Mononuclear cell (primary cell): ENCODE measurements at regions not wholly inside any gene's neighbourhood (a gene's known extent, or its start where the extent isn't known, plus 50 kb on each side); places are given as distances from the start of the nearest gene placed in this dataset.
"Not testable (repeated sequence)": the region's sequence is repeated elsewhere in the genome, so short reads cannot be mapped to it uniquely, and the experiment has no call there.

Experiments used
- H3K27me3 ChIP-seq: 2 replicates; pipeline ENCODE4 v1.6.0; 2011; ENCODE audit warnings: low read length, control low read depth; ENCODE audit not compliant: insufficient read depth
- H3K4me1 ChIP-seq: 2 replicates; pipeline ENCODE4 v1.5.1; 2011; ENCODE audit warnings: mild to moderate bottlenecking, low read length, control low read depth; ENCODE audit not compliant: insufficient read depth
- H3K4me3 ChIP-seq: 2 replicates; pipeline ENCODE4 v1.5.1; 2011; ENCODE audit warnings: mild to moderate bottlenecking, low read length, moderate library complexity
- H3K9me3 ChIP-seq: 2 replicates; pipeline ENCODE4 v1.5.1; 2011; ENCODE audit warnings: low read depth, mild to moderate bottlenecking, control low read depth, low read length

- H3K9me3 ChIP-seq: no peaks in the 10 kb centered on the region
- no peak overlapping the region for H3K4me3 ChIP-seq
- peaks cover 68% of the 10 kb centered on the region for H3K4me1 ChIP-seq
- H3K27me3 ChIP-seq: no peaks in the 10 kb centered on the region
Observed at GRCh38 chr21:39001341-39001740, 181.9 kb downstream of the PSMG1 start.

GRCh38 chr21:39000496-39000895 is 182.8 kb downstream of the PSMG1 start:
- Histone ChIP-seq H3K4me1 (peaks cover 66% of the 10 kb centered on the region), H3K9me3 (no peaks in the 10 kb centered on the region), H3K27me3 (no peaks in the 10 kb centered on the region)

GRCh38 chr21:38999161-38999560 is 184.1 kb downstream of the PSMG1 start:
- Histone ChIP-seq H3K27me3 (no peaks in the 10 kb centered on the region), H3K9me3 (no peaks in the 10 kb centered on the region), H3K4me3 (no peak overlapping the region), H3K4me1 (peaks cover 54% of the 10 kb centered on the region)

More at GRCh38 chr21:39000496-39000895, 182.8 kb downstream of the PSMG1 start:
- no peak overlapping the region for H3K4me3 ChIP-seq

- not testable (repeated sequence) for H3K4me3 ChIP-seq
Observed at GRCh38 chr21:38998281-38998680, 185.0 kb downstream of the PSMG1 start.

GRCh38 chr21:38997843-38998175 is 185.4 kb downstream of the PSMG1 start:
- not testable (repeated sequence) for H3K27me3 ChIP-seq, H3K4me3 ChIP-seq, H3K9me3 ChIP-seq
- H3K4me1 ChIP-seq: peaks cover 44% of the 10 kb centered on the region

More at GRCh38 chr21:38998281-38998680, 185.0 kb downstream of the PSMG1 start:
- peaks cover 45% of the 10 kb centered on the region for H3K4me1 ChIP-seq
- not testable (repeated sequence) for H3K9me3 ChIP-seq, H3K27me3 ChIP-seq

- Histone ChIP-seq H3K9me3 (no peaks in the 10 kb centered on the region), H3K4me1 (peaks cover 50% of the 10 kb centered on the region), H3K4me3 (no peak overlapping the region)
Observed at GRCh38 chr21:38997051-38997842, 186.0 kb downstream of the PSMG1 start.

GRCh38 chr21:38996355-38996754 is 186.9 kb downstream of the PSMG1 start:
- Histone ChIP-seq H3K27me3 (no peaks in the 10 kb centered on the region), H3K9me3 (no peaks in the 10 kb centered on the region), H3K4me3 (no peak overlapping the region), H3K4me1 (peaks cover 50% of the 10 kb centered on the region)

More at GRCh38 chr21:38997051-38997842, 186.0 kb downstream of the PSMG1 start:
- H3K27me3 ChIP-seq: no peaks in the 10 kb centered on the region

- Histone ChIP-seq H3K27me3 (no peaks in the 10 kb centered on the region), H3K4me1 (peaks cover 49% of the 10 kb centered on the region), H3K9me3 (no peaks in the 10 kb centered on the region), H3K4me3 (no peak overlapping the region)
Observed at GRCh38 chr21:38995731-38996130, 187.5 kb downstream of the PSMG1 start.

GRCh38 chr21:38995071-38995669 is 188.1 kb downstream of the PSMG1 start:
- no peak overlapping the region for H3K4me3 ChIP-seq
- H3K27me3 ChIP-seq: no peaks in the 10 kb centered on the region
- peaks cover 43% of the 10 kb centered on the region for H3K4me1 ChIP-seq

GRCh38 chr21:38994042-38994441 is 188.3 kb downstream of the ETS2 start:
- Histone ChIP-seq H3K4me1 (peaks cover 35% of the 10 kb centered on the region), H3K27me3 (no peaks in the 10 kb centered on the region), H3K4me3 (no peak overlapping the region), H3K9me3 (no peaks in the 10 kb centered on the region)

More at GRCh38 chr21:38995071-38995669, 188.1 kb downstream of the PSMG1 start:
- H3K9me3 ChIP-seq: no peaks in the 10 kb centered on the region

GRCh38 chr21:38993561-38993960 is 187.8 kb downstream of the ETS2 start:
- H3K4me3 ChIP-seq: no peak overlapping the region
- no peaks in the 10 kb centered on the region for H3K27me3 ChIP-seq
- H3K9me3 ChIP-seq: no peaks in the 10 kb centered on the region
- H3K4me1 ChIP-seq: peaks cover 32% of the 10 kb centered on the region

GRCh38 chr21:38992737-38993136 is 187.0 kb downstream of the ETS2 start:
- H3K27me3 ChIP-seq: no peaks in the 10 kb centered on the region
- H3K4me1 ChIP-seq: peaks cover 25% of the 10 kb centered on the region
- H3K9me3 ChIP-seq: no peaks in the 10 kb centered on the region
- no peak overlapping the region for H3K4me3 ChIP-seq

- Histone ChIP-seq H3K27me3 (peaks cover 8% of the 10 kb centered on the region), H3K4me3 (no peak overlapping the region), H3K9me3 (no peaks in the 10 kb centered on the region), H3K4me1 (peaks cover 13% of the 10 kb centered on the region)
Observed at GRCh38 chr21:38990424-38990794, 184.7 kb downstream of the ETS2 start.

GRCh38 chr21:38989745-38990423 is 184.2 kb downstream of the ETS2 start:
- peaks cover 13% of the 10 kb centered on the region for H3K27me3 ChIP-seq

GRCh38 chr21:38989379-38989744 is 183.6 kb downstream of the ETS2 start:
- no peak overlapping the region for H3K4me3 ChIP-seq

More at GRCh38 chr21:38989745-38990423, 184.2 kb downstream of the ETS2 start:
- H3K9me3 ChIP-seq: no peaks in the 10 kb centered on the region
- H3K4me1 ChIP-seq: peaks cover 18% of the 10 kb centered on the region
- no peak overlapping the region for H3K4me3 ChIP-seq

More at GRCh38 chr21:38989379-38989744, 183.6 kb downstream of the ETS2 start:
- peaks cover 22% of the 10 kb centered on the region for H3K4me1 ChIP-seq
- no peaks in the 10 kb centered on the region for H3K9me3 ChIP-seq
- peaks cover 13% of the 10 kb centered on the region for H3K27me3 ChIP-seq
